ENCODE measurements at regions not wholly inside any gene's neighbourhood (a gene's known extent, or its start where the extent isn't known, plus 50 kb on each side); places are given as distances from the start of the nearest gene placed in this dataset.

- no peaks in the 10 kb centered on the region for H3K27me3 ChIP-seq (ENCODE audit: insufficient read depth, low read length, poor library complexity, severe bottlenecking)
- H3K79me2 ChIP-seq (ENCODE audit: insufficient read depth, low read length) = no peaks in the 10 kb centered on the region
- no peaks in the 10 kb centered on the region for H3K36me3 ChIP-seq (ENCODE audit: insufficient read depth, low read length)
- H4K20me1 ChIP-seq (ENCODE audit: insufficient read depth, low read length, poor library complexity, severe bottlenecking) = no peaks in the 10 kb centered on the region
- H3K4me2 ChIP-seq (ENCODE audit: low read depth, low read length, poor library complexity, severe bottlenecking) = no peak overlapping the region
- no peak overlapping the region for H2AFZ ChIP-seq (ENCODE audit: low read length)
- H3K9ac ChIP-seq (ENCODE audit: low read depth, low read length, poor library complexity, severe bottlenecking) = no peak overlapping the region
- H3K9me3 ChIP-seq (ENCODE audit: insufficient read depth, low read depth, low read length) = no peaks in the 10 kb centered on the region; the same call in 1 of the 2 replicates
- no peaks in the 10 kb centered on the region for H3F3A ChIP-seq (ENCODE audit: low read depth)
- no peak for TF ChIP-seq EZH2phosphoT487 (IDR thresholded peaks at IDR 0.05; ENCODE audit: borderline replicate concordance)
- no peak for TF ChIP-seq CTCF (conservative IDR thresholded peaks at IDR 0.05; ENCODE audit: low read length)
- H3K4me3 ChIP-seq (ENCODE audit: low read length, poor library complexity, severe bottlenecking) = no peak overlapping the region
- no peaks in the 10 kb centered on the region for H3K4me1 ChIP-seq (ENCODE audit: insufficient read depth, low read length, poor library complexity, severe bottlenecking)
- no peaks in the 10 kb centered on the region for H3K9me2 ChIP-seq (replicated peaks; ENCODE audit: low read depth, low read length)
Measured at GRCh38 chr12:61311413-61311812, 948.8 kb upstream of the USP15 start.

GRCh38 chr12:61348871-61349270 is 911.3 kb upstream of the USP15 start:
- H3K79me2 ChIP-seq (ENCODE audit: insufficient read depth, low read length) = no peaks in the 10 kb centered on the region
- H3K27me3 ChIP-seq (ENCODE audit: insufficient read depth, low read length, poor library complexity, severe bottlenecking) = no peaks in the 10 kb centered on the region
- H3F3A ChIP-seq (ENCODE audit: low read depth) = no peaks in the 10 kb centered on the region
- no peaks in the 10 kb centered on the region for H3K4me1 ChIP-seq (ENCODE audit: insufficient read depth, low read length, poor library complexity, severe bottlenecking)
- no peaks in the 10 kb centered on the region for H3K9me3 ChIP-seq (ENCODE audit: insufficient read depth, low read depth, low read length)
- H3K4me3 ChIP-seq (ENCODE audit: low read length, poor library complexity, severe bottlenecking) = no peak overlapping the region
- no peak overlapping the region for H3K4me2 ChIP-seq (ENCODE audit: low read depth, low read length, poor library complexity, severe bottlenecking)
- no peak overlapping the region for H3K9ac ChIP-seq (ENCODE audit: low read depth, low read length, poor library complexity, severe bottlenecking)
- no peaks in the 10 kb centered on the region for H3K36me3 ChIP-seq (ENCODE audit: insufficient read depth, low read length)
- TF ChIP-seq CTCF (conservative IDR thresholded peaks at IDR 0.05; ENCODE audit: low read length) (no peak), EZH2phosphoT487 (IDR thresholded peaks at IDR 0.05; ENCODE audit: borderline replicate concordance) (no peak)
- H3K9me2 ChIP-seq (replicated peaks; ENCODE audit: low read depth, low read length) = no peaks in the 10 kb centered on the region; the same call in 1 of the 2 replicates
- H2AFZ ChIP-seq (ENCODE audit: low read length) = no peak overlapping the region
- H4K20me1 ChIP-seq (ENCODE audit: insufficient read depth, low read length, poor library complexity, severe bottlenecking) = no peaks in the 10 kb centered on the region

GRCh38 chr12:61355105-61355504 is 905.1 kb upstream of the USP15 start:
- H3K9me2 ChIP-seq (replicated peaks; ENCODE audit: low read depth, low read length) = no peaks in the 10 kb centered on the region
- no peak overlapping the region for H3K9ac ChIP-seq (ENCODE audit: low read depth, low read length, poor library complexity, severe bottlenecking)
- H3K4me3 ChIP-seq (ENCODE audit: low read length, poor library complexity, severe bottlenecking) = no peak overlapping the region
- TF ChIP-seq CTCF (conservative IDR thresholded peaks at IDR 0.05; ENCODE audit: low read length) = no peak
- TF ChIP-seq EZH2phosphoT487 (IDR thresholded peaks at IDR 0.05; ENCODE audit: borderline replicate concordance) = no peak
- H2AFZ ChIP-seq (ENCODE audit: low read length) = no peak overlapping the region
- no peaks in the 10 kb centered on the region for H3K36me3 ChIP-seq (ENCODE audit: insufficient read depth, low read length)
- no peaks in the 10 kb centered on the region for H4K20me1 ChIP-seq (ENCODE audit: insufficient read depth, low read length, poor library complexity, severe bottlenecking)
- no peaks in the 10 kb centered on the region for H3K4me1 ChIP-seq (ENCODE audit: insufficient read depth, low read length, poor library complexity, severe bottlenecking)
- no peaks in the 10 kb centered on the region for H3F3A ChIP-seq (ENCODE audit: low read depth)
- no peak overlapping the region for H3K4me2 ChIP-seq (ENCODE audit: low read depth, low read length, poor library complexity, severe bottlenecking)
- H3K27me3 ChIP-seq (ENCODE audit: insufficient read depth, low read length, poor library complexity, severe bottlenecking) = no peaks in the 10 kb centered on the region
- H3K79me2 ChIP-seq (ENCODE audit: insufficient read depth, low read length) = no peaks in the 10 kb centered on the region
- H3K9me3 ChIP-seq (ENCODE audit: insufficient read depth, low read depth, low read length) = no peaks in the 10 kb centered on the region

Measured in Loucy (cell line).